Fibroblast of villous mesenchyme (primary cell): ENCODE measurements at regions not wholly inside any gene's neighbourhood (a gene's known extent, or its start where the extent isn't known, plus 50 kb on each side); places are given as distances from the start of the nearest gene placed in this dataset.

Source experiments
- DNase-seq: peaks from one replicate; pipeline ENCODE4 v3.0.0-alpha.2; 2010; ENCODE audit warnings: low read depth
- H3K4me3 ChIP-seq: 2 replicates; pipeline ENCODE4 v1.5.1; 2011; ENCODE audit warnings: low read depth, mild to moderate bottlenecking, low read length
- TF ChIP-seq, protein P1 (sequence below): IDR thresholded peaks from 2 replicates; pipeline ENCODE4 v1.5.1; 2012; ENCODE audit warnings: low read depth, mild to moderate bottlenecking, low read length; ENCODE audit not compliant: insufficient read depth

DNA sequence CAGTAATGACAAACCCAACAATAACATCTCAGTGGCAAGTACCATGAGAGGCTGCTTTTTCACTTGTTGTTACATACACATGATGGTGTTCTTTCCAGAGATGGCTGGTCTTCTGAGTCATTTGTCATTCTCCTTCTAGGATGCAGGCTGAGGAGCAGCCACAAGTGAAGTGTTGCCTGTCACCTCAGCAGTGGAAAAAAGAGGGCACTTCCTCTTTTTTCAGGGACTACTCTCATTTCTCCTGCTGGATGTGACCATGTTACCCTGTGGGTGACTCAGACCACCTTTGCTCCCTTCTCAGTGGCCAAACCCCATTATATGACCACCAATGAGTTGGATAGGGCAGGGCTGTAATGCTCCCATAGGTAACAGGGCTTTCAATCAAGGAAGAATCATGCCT lies 587.0 kb upstream of the ADAMTS16 start:
- H3K4me3 ChIP-seq: no peak overlapping the region
- DNase-seq: no peak
- TF ChIP-seq, protein P1, sequence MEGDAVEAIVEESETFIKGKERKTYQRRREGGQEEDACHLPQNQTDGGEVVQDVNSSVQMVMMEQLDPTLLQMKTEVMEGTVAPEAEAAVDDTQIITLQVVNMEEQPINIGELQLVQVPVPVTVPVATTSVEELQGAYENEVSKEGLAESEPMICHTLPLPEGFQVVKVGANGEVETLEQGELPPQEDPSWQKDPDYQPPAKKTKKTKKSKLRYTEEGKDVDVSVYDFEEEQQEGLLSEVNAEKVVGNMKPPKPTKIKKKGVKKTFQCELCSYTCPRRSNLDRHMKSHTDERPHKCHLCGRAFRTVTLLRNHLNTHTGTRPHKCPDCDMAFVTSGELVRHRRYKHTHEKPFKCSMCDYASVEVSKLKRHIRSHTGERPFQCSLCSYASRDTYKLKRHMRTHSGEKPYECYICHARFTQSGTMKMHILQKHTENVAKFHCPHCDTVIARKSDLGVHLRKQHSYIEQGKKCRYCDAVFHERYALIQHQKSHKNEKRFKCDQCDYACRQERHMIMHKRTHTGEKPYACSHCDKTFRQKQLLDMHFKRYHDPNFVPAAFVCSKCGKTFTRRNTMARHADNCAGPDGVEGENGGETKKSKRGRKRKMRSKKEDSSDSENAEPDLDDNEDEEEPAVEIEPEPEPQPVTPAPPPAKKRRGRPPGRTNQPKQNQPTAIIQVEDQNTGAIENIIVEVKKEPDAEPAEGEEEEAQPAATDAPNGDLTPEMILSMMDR: no peak

DNA sequence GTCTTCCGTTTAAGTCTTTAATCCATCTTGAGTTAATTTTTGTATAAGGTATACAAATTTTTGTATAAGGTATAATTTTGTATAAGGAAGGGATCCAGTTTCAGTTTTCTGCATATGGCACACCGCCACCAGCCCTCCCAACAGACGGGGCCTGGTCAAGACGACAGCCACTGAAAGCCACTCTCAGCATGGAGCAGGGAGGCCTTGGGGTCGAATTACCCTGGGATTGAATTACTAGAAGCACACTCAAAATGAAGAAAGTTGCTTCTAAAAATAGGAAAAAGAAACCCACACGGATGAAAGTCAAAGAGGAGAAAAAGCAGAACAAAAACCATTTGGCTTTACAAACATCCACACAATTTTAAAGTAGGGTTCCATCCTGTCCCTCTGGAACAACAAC lies 586.2 kb upstream of the ADAMTS16 start:
- DNase-seq: no peak
- H3K4me3 ChIP-seq: no peak overlapping the region
- TF ChIP-seq, protein P1: no peak

DNA sequence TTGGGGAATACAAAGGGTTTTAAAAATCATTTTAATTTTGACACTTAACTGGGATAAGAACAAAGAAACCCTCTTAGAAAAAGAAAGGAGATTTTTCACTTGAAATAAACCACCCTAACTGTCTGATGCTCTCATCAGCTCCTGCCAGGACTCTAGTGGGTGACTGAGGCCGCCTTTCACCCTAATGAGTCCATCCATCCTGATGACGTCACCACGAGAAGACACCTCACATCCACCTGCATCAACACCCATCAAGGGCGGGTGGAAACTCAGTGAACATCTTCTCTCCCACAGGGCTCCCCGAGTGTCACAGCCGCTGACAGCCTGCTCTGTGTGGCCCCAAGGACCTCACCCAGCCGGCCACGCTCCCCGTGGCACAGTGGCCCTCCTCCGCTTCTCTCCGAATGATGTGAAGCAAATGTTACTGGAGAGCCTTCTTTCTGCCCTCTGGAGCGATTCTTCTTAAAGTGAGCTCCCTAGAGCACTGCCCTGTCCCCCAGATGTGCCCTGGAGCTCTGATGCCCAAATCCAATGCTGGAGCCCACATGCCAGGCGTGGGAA lies 584.3 kb upstream of the ADAMTS16 start:
- no peak for DNase-seq
- no peak overlapping the region for H3K4me3 ChIP-seq
- TF ChIP-seq, protein P1: no peak

DNA sequence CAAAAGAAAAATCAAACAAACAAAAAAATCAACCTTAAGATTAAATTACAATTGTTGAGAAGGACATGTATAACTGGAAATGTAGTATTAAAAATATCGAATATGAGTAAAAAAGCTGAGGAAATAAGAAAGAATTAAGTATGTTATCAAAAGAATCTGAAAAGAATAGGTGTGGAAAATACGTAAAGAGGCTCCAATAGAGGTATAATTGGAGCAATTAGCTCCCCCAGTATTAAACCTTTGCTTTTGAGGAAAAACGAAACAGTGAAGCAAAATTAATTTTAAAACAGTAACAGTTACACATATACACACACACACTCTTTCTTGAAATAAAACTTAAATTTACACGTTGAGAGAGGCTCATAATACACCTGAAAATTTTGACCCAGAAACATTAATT lies 578.7 kb upstream of the ADAMTS16 start:
- no peak for DNase-seq
- TF ChIP-seq, protein P1: no peak
- no peak overlapping the region for H3K4me3 ChIP-seq

DNA sequence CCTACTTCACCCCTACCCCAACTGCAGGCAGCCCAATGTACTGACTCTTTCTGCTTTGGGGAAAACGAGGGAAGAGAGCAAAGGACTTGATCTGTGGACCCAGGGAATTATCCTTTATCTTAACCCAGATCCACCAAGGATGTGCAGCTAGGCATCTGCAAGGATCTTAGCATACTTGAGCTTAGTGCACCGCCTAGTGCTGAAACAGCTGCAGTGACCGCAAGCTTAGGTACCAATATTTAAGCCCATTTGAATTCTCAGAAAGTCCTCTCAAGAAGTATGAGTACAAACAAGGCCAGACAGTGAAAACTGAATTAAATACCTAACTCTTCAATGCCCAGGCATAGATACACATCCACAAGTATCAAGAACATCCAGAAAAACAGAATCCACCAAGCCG lies 576.7 kb upstream of the ADAMTS16 start:
- no peak for DNase-seq
- H3K4me3 ChIP-seq: no peak overlapping the region
- TF ChIP-seq, protein P1: no peak

DNA sequence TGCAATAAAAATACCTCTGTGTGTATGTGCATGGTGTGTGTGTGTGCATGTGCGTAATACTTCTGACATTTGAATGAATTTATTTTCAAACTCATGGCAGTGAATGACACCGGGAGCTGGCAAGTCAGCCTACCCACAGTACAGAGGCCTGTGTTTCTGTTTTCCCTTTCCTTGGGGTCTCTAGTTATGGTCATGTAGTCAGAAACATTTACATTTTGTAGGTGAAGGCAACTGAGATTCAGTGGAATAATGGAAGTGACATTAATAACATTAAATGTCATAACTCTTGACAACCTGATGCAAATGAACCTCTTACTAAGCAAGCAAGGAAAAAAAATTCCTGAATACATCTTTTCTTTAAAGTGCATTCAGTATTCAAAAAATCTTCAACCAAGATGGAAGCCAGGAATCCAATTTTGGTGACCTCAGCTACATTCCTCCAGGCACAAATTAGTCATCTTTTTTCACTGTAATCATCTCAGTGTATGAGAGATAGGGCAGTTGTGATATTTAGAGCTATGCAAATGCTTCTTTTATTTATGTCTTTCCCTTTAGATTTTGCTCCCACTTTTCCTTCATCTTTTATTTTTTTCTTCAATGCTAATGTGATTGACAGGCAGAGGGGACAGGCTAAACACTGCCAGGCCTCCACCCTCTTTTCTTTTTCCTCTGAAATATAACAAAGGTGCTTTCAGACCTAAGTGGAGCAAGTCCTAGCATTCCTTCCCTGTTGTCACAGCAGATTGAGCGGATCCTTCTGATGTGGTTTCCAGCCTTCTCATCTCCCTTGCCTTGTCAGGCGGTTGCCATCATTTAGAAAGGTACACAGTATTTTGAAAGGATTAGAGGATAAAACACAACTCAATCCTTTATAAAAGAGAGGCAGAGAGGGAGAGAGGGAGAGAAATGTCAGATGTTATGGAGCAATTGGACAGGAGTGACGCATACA lies 569.8 kb upstream of the ADAMTS16 start:
- TF ChIP-seq, protein P1: no peak
- no peak for DNase-seq
- H3K4me3 ChIP-seq: no peak overlapping the region
